HT-29 (cell line): ENCODE measurements at regions not wholly inside any gene's neighbourhood (a gene's known extent, or its start where the extent isn't known, plus 50 kb on each side); places are given as distances from the start of the nearest gene placed in this dataset.
"Not testable (repeated sequence)": the region's sequence is repeated elsewhere in the genome, so short reads cannot be mapped to it uniquely, and the experiment has no call there.

Experiments
- DNase-seq: peaks from one replicate; pipeline ENCODE4 v3.0.0-alpha.2; 2015; ENCODE audit warnings: low spot score

GRCh38 chr4:153936121-153936520 lies 147.2 kb upstream of the SFRP2 start:
- no peak for DNase-seq

GRCh38 chr4:153934688-153935017 lies 145.8 kb upstream of the SFRP2 start:
- no peak for DNase-seq

- no peak for DNase-seq
Measured at GRCh38 chr4:153933915-153934687, 145.2 kb upstream of the SFRP2 start.

- DNase-seq, result no peak
Measured at GRCh38 chr4:153931804-153932203, 142.9 kb upstream of the SFRP2 start.

- DNase-seq, result no peak
Measured at GRCh38 chr4:153929675-153930074, 140.8 kb upstream of the SFRP2 start.

- no peak for DNase-seq
Measured at GRCh38 chr4:153927451-153927850, 138.6 kb upstream of the SFRP2 start.

- no peak for DNase-seq
Measured at GRCh38 chr4:153922148-153922547, 133.3 kb upstream of the SFRP2 start.

- no peak for DNase-seq
Measured at GRCh38 chr4:153919667-153920066, 130.8 kb upstream of the SFRP2 start.

- no peak for DNase-seq
Measured at GRCh38 chr4:153916273-153916755, 127.4 kb upstream of the SFRP2 start.

GRCh38 chr4:153912301-153912700 lies 123.4 kb upstream of the SFRP2 start:
- no peak for DNase-seq

GRCh38 chr4:153909672-153910071 lies 120.8 kb upstream of the SFRP2 start:
- DNase-seq, result no peak

GRCh38 chr4:153906231-153906630 lies 117.3 kb upstream of the SFRP2 start:
- DNase-seq, result no peak

GRCh38 chr4:153905231-153905630 lies 116.3 kb upstream of the SFRP2 start:
- no peak for DNase-seq

GRCh38 chr4:153904011-153904410 lies 115.1 kb upstream of the SFRP2 start:
- DNase-seq, result no peak

- no peak for DNase-seq
Measured at GRCh38 chr4:153901220-153901619, 112.3 kb upstream of the SFRP2 start.

GRCh38 chr4:153900426-153900825 lies 111.5 kb upstream of the SFRP2 start:
- no peak for DNase-seq

- no peak for DNase-seq
Measured at GRCh38 chr4:153890761-153891160, 101.9 kb upstream of the SFRP2 start.

- DNase-seq, result no peak
Measured at GRCh38 chr4:153887217-153887616, 98.3 kb upstream of the SFRP2 start.

GRCh38 chr4:153884325-153884724 lies 95.4 kb upstream of the SFRP2 start:
- DNase-seq, result no peak

GRCh38 chr4:153880983-153881382 lies 92.1 kb upstream of the SFRP2 start:
- DNase-seq, result no peak

- no peak for DNase-seq
Measured at GRCh38 chr4:153877898-153878297, 89.0 kb upstream of the SFRP2 start.

GRCh38 chr4:153873741-153874140 lies 84.9 kb upstream of the SFRP2 start:
- DNase-seq, result no peak

- not testable (repeated sequence) for DNase-seq
Measured at GRCh38 chr4:153866766-153867165, 77.9 kb upstream of the SFRP2 start.

- no peak for DNase-seq
Measured at GRCh38 chr4:153852501-153852900, 63.6 kb upstream of the SFRP2 start.
